Activated T-helper 2 cell treated with anti-CD3 and anti-CD28 coated beads, Interferon-gamma antibody, Interleukin-2, Interleukin-4, amounts not matched to agents 10 μg/mL and 5 μg/mL and 100 μg/mL, durations not matched to agents 14 hours and 24 hours and 36 hours (primary cell): ENCODE measurements at regions not wholly inside any gene's neighbourhood (a gene's known extent, or its start where the extent isn't known, plus 50 kb on each side); places are given as distances from the start of the nearest gene placed in this dataset.

Experiments
- DNase-seq: peaks from one replicate; pipeline ENCODE4 v3.0.0; 2021; ENCODE audit warnings: low spot score
- H3K27ac Mint-ChIP-seq: one replicate; pipeline ENCODE4 v1.8.0; 2021; ENCODE audit warnings: mixed read lengths
- H3K27me3 Mint-ChIP-seq: one replicate; pipeline ENCODE4 v1.8.0; 2021; ENCODE audit warnings: low read depth, mixed read lengths
- H3K36me3 Mint-ChIP-seq: one replicate; pipeline ENCODE4 v1.8.0; 2021; ENCODE audit warnings: low read depth, mixed read lengths
- H3K4me1 Mint-ChIP-seq: one replicate; pipeline ENCODE4 v1.8.0; 2021; ENCODE audit warnings: low read depth, mixed read lengths
- H3K4me3 Mint-ChIP-seq: one replicate; pipeline ENCODE4 v1.8.0; 2021; ENCODE audit warnings: low read depth, mild to moderate bottlenecking, moderate library complexity, mixed read lengths
- H3K9me3 Mint-ChIP-seq: one replicate; pipeline ENCODE4 v1.8.0; 2021; ENCODE audit warnings: mixed read lengths
- intact Hi-C: fragments of 100-400 bp; cut with micrococcal nuclease; formaldehyde crosslinking; loops from one replicate; pipeline ENCODE4 v1.15.1; 2023

DNA sequence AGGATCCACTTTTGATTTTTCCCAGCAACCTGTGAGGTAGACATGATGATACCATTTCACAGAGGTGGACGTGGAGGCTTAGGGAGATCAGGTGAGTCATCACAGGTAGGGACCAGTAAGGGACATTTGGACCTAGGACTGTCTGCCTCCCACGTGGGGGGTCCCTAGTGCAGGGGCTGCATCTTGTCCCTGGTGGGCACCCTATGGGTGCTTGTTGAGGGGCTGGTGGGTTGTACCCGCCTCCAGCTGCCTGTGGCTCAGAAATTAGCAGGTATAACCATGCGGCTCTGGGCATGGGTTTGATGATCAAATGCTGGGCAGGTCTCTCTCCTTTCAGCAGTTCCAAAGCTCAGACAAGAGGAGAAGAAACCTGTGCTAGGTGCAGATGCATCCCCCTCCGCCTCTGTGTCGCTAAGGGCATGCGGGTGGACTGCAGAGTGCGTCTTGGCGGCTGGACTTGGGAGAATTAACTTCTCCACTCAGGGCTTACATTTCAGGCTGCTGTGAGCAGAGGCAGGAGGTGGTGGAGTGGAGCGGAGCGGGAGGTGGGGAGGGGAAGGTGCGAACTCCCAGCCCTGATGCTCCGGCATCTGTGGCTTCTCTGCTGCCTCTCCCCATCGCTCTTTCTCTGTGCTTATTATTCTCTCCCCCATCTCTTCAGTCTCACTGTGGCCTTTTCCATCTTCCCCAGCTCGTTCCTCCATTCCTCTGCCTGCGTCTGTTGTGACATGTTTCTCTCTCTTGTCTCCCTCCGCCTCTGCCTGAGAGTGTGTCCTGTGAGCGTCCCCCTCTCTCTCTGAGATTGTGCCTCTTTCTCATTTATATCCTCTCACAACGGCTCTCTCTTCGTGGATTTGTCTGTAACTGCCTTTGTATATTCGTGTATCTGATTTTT, 146.8 kb downstream of the PTPRU start:
- intact Hi-C loops: no loop called here
- no peaks in the 10 kb centered on the region for H3K4me1 Mint-ChIP-seq
- H3K27me3 Mint-ChIP-seq: peaks cover 16% of the 10 kb centered on the region
- no peak for DNase-seq
- H3K4me3 Mint-ChIP-seq: no peak overlapping the region
- H3K27ac Mint-ChIP-seq: no peak overlapping the region
- peaks cover 3% of the 10 kb centered on the region for H3K36me3 Mint-ChIP-seq
- peaks cover 14% of the 10 kb centered on the region for H3K9me3 Mint-ChIP-seq

- no peaks in the 10 kb centered on the region for H3K4me1 Mint-ChIP-seq
- no peak overlapping the region for H3K27ac Mint-ChIP-seq
- peaks cover 3% of the 10 kb centered on the region for H3K36me3 Mint-ChIP-seq
- intact Hi-C loops: no loop called here
- no peak for DNase-seq
- H3K27me3 Mint-ChIP-seq: peaks cover 6% of the 10 kb centered on the region
- H3K4me3 Mint-ChIP-seq: no peak overlapping the region
- H3K9me3 Mint-ChIP-seq: peaks cover 19% of the 10 kb centered on the region
Measured at GRCh38 chr1:29381426-29381825, 145.1 kb downstream of the PTPRU start.

GRCh38 chr1:29380532-29380931, 144.2 kb downstream of the PTPRU start:
- peaks cover 20% of the 10 kb centered on the region for H3K9me3 Mint-ChIP-seq
- no peak for DNase-seq
- H3K27ac Mint-ChIP-seq: no peak overlapping the region
- H3K36me3 Mint-ChIP-seq: peaks cover 3% of the 10 kb centered on the region
- H3K4me1 Mint-ChIP-seq: no peaks in the 10 kb centered on the region
- peaks cover 7% of the 10 kb centered on the region for H3K27me3 Mint-ChIP-seq
- intact Hi-C loops: no loop called here
- no peak overlapping the region for H3K4me3 Mint-ChIP-seq

DNA sequence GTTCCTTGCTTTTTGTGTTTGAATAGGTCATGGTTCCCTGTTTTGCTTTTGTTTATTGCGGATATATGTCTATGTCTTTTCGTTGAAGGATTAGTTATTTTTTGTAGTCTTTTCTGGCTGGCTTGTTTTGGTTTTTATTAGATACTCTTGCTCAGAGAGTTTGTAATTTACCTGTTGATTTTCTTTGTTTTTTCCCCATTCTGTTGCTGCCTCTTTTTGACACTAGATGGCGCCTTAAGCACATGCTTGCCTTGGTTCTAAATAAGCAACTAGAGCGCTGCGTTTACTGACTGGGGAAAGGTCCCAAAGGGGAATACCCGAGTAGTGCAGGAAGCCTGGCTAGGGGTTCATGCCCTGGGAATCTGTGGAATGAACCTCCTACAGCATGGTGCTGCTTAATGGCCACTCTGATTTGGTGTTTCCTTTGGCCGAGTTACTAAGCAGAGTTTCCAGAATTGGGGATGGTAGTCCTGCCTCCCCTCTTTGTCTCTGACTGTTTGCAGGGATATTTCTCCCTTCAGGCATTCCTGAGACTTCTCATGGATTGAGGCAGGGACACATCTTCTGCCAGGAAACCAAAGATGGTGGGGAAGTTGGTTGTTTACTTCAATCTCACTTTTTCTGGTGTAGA, 143.2 kb downstream of the PTPRU start:
- no peak overlapping the region for H3K4me3 Mint-ChIP-seq
- H3K27me3 Mint-ChIP-seq: peaks cover 15% of the 10 kb centered on the region
- H3K9me3 Mint-ChIP-seq: peaks cover 20% of the 10 kb centered on the region
- DNase-seq: no peak
- H3K4me1 Mint-ChIP-seq: no peaks in the 10 kb centered on the region
- intact Hi-C loops: loop anchor here (5.0 kb wide), 1 partner anchor 1003 kb away; no protein-coding TSS in a partner anchor
- H3K27ac Mint-ChIP-seq: no peak overlapping the region
- H3K36me3 Mint-ChIP-seq: peaks cover 3% of the 10 kb centered on the region
